ENCODE measurements at regions not wholly inside any gene's neighbourhood (a gene's known extent, or its start where the extent isn't known, plus 50 kb on each side); places are given as distances from the start of the nearest gene placed in this dataset.

DNA sequence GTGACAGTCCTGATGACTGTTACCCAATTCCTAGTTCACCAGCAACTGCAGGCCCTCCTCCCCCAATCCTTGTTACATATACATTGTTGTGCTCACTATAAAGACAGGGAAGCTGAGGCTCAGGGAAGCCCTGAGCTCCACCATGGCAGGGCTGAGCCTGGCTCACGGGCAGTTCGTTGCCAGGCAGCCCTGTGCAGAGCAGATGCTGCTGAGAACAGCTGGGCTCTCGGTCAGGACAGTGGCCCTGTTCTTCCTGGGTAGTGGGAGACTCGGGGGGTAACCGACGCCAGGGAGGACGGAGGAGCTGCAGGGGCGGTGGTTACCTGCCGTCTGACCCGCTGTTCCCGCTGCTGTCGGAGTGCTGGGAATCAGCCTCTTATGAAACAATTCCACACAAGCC lies 80.9 kb upstream of the ZNF469 start:
- Mint-ChIP-seq H3K4me1 (peaks cover 23% of the 10 kb centered on the region), H3K9me3 (peaks cover 4% of the 10 kb centered on the region), H3K27ac (peak overlapping the region; percentile 85), H3K4me3 (no peak overlapping the region), H3K27me3 (ENCODE audit: insufficient read depth, low read depth) (peaks cover 22% of the 10 kb centered on the region), H3K36me3 (no peaks in the 10 kb centered on the region)
- Histone ChIP-seq H3K9me3 (ENCODE audit: low read depth) (no peaks in the 10 kb centered on the region), H3K4me3 (no peak overlapping the region), H3K4me1 (no peaks in the 10 kb centered on the region), H3F3A (ENCODE audit: low read depth) (no peaks in the 10 kb centered on the region), H3K27me3 (no peaks in the 10 kb centered on the region), H3K36me3 (no peaks in the 10 kb centered on the region), H3K4me2 (no peak overlapping the region), H3K79me2 (ENCODE audit: low read depth) (no peaks in the 10 kb centered on the region), H2AFZ (replicated peaks) (no peak overlapping the region), H3K27ac (no peak overlapping the region), H4K20me1 (ENCODE audit: low read depth) (no peaks in the 10 kb centered on the region), H3K9ac (no peak overlapping the region)
- no peak for DNase-seq (ENCODE audit: low spot score)
- no peak for TF ChIP-seq EZH2phosphoT487 (IDR thresholded peaks at IDR 0.05)
- TF ChIP-seq, protein P1, sequence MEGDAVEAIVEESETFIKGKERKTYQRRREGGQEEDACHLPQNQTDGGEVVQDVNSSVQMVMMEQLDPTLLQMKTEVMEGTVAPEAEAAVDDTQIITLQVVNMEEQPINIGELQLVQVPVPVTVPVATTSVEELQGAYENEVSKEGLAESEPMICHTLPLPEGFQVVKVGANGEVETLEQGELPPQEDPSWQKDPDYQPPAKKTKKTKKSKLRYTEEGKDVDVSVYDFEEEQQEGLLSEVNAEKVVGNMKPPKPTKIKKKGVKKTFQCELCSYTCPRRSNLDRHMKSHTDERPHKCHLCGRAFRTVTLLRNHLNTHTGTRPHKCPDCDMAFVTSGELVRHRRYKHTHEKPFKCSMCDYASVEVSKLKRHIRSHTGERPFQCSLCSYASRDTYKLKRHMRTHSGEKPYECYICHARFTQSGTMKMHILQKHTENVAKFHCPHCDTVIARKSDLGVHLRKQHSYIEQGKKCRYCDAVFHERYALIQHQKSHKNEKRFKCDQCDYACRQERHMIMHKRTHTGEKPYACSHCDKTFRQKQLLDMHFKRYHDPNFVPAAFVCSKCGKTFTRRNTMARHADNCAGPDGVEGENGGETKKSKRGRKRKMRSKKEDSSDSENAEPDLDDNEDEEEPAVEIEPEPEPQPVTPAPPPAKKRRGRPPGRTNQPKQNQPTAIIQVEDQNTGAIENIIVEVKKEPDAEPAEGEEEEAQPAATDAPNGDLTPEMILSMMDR (IDR thresholded peaks at IDR 0.05) = no peak
- no peak for TF ChIP-seq EZH2 (IDR thresholded peaks at IDR 0.05)

DNA sequence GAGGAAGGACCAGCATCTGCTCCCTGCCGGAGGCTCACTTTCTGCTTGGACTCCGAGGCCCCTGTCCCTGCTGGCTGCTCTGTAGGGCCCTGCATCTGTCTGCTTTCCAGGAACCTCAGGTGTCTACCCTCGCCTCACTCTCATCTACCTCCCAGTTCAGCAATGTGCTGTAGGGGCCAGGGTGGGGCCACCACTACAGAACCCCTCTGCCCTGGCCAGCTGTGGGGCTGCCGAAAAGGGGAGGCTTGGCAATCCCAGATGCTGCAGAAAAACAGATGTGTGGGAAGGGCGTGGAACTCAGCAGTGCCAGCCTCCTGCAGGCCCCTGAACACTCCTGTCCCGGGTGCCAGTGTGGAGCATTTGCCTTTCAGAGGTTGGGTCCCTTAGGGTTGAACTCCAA lies 80.1 kb upstream of the ZNF469 start:
- Histone ChIP-seq H4K20me1 (ENCODE audit: low read depth) (no peaks in the 10 kb centered on the region), H3K27me3 (no peaks in the 10 kb centered on the region), H3K9me3 (ENCODE audit: low read depth) (no peaks in the 10 kb centered on the region), H3F3A (ENCODE audit: low read depth) (no peaks in the 10 kb centered on the region), H3K4me2 (no peak overlapping the region), H3K9ac (no peak overlapping the region), H3K36me3 (no peaks in the 10 kb centered on the region), H3K4me1 (no peaks in the 10 kb centered on the region), H3K4me3 (no peak overlapping the region), H3K27ac (no peak overlapping the region), H3K79me2 (ENCODE audit: low read depth) (no peaks in the 10 kb centered on the region), H2AFZ (replicated peaks) (no peak overlapping the region)
- peaks cover 22% of the 10 kb centered on the region for H3K4me1 Mint-ChIP-seq
- no peak for DNase-seq (ENCODE audit: low spot score)
- H3K36me3 Mint-ChIP-seq = no peaks in the 10 kb centered on the region
- peaks cover 4% of the 10 kb centered on the region for H3K9me3 Mint-ChIP-seq
- H3K27me3 Mint-ChIP-seq (ENCODE audit: insufficient read depth, low read depth) = peaks cover 22% of the 10 kb centered on the region
- no peak overlapping the region for H3K27ac Mint-ChIP-seq
- no peak overlapping the region for H3K4me3 Mint-ChIP-seq
- TF ChIP-seq EZH2phosphoT487 (IDR thresholded peaks at IDR 0.05) (no peak), EZH2 (IDR thresholded peaks at IDR 0.05) (no peak)
- TF ChIP-seq, protein P1 (IDR thresholded peaks at IDR 0.05) = no peak

DNA sequence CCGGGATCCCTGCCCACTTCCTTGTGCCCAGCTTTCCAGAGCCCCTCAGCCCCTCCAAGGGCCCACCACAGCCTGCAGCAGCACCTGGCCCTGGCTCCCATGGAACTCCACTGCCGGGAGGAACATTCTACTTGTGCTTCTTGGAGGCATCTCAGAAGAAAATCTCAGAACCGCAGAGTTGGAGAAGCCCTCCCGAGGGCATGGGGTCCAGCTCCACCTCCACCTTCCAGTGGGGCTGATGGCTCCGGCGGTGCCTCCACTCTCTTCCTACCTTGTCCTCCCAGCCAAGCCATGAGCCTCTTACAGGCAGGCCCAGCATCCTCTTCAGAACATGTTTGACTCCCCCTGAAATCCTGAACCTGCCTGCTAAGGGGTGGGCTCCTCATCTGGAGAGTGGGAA lies 79.4 kb upstream of the ZNF469 start:
- Histone ChIP-seq H3F3A (ENCODE audit: low read depth) (no peaks in the 10 kb centered on the region), H3K27me3 (no peaks in the 10 kb centered on the region), H3K9me3 (ENCODE audit: low read depth) (no peaks in the 10 kb centered on the region), H3K9ac (no peak overlapping the region), H3K4me2 (no peak overlapping the region), H3K4me3 (no peak overlapping the region), H3K79me2 (ENCODE audit: low read depth) (no peaks in the 10 kb centered on the region), H2AFZ (replicated peaks) (no peak overlapping the region), H3K4me1 (no peaks in the 10 kb centered on the region), H3K27ac (no peak overlapping the region), H4K20me1 (ENCODE audit: low read depth) (no peaks in the 10 kb centered on the region), H3K36me3 (no peaks in the 10 kb centered on the region)
- no peak for TF ChIP-seq EZH2 (IDR thresholded peaks at IDR 0.05)
- H3K4me1 Mint-ChIP-seq = peaks cover 22% of the 10 kb centered on the region
- no peaks in the 10 kb centered on the region for H3K36me3 Mint-ChIP-seq
- DNase-seq (ENCODE audit: low spot score) = no peak
- H3K27ac Mint-ChIP-seq = no peak overlapping the region
- H3K27me3 Mint-ChIP-seq (ENCODE audit: insufficient read depth, low read depth) = peaks cover 23% of the 10 kb centered on the region
- no peak overlapping the region for H3K4me3 Mint-ChIP-seq
- peaks cover 12% of the 10 kb centered on the region for H3K9me3 Mint-ChIP-seq

DNA sequence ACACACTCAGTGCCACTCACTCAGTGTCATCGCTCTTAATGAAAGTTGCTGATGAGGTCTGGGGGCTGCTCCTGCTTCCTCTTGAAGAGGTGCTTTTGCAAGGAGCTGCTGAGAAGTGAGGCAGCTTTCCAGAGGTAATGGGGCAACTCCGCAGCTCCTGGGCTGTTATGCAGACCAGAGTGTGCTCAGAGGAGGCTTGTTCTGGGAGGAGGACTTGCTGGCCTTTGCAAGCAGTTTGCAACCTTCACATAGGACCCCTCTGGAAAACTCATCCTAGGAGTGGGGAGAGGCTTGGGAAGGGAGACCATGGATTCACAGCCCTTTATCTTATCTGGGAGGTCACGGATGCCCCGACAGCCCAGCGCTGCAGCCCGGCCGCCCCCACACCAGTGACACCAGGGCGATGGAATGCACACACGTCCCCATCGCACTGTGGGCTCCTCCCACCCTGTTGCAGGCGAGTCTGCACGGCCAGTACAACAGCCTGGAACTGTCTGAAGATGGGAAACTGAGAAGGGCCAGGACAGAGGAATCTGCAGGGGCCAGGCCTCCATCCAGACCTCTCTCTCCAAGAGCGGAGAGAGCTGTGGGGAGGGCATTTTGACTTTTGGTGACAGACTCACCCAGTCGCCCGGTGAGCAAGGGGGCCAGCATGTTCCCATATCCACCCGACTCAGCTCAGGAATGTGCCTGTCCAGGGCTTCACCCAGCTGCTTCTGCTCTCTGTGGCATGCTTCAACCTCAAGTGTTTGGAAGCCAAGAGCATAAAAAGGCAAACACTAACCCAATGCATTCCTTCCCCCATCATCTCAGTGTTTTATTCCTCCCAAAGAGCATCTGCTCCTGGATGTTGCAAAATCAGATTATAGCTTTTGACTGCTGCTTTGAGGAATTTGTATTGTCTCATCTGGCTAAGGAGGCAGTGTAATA lies 78.6 kb upstream of the ZNF469 start:
- Mint-ChIP-seq H3K36me3 (no peaks in the 10 kb centered on the region), H3K4me3 (no peak overlapping the region), H3K27ac (no peak overlapping the region), H3K4me1 (peaks cover 22% of the 10 kb centered on the region), H3K27me3 (ENCODE audit: insufficient read depth, low read depth) (peaks cover 20% of the 10 kb centered on the region), H3K9me3 (peaks cover 16% of the 10 kb centered on the region)
- Histone ChIP-seq H2AFZ (replicated peaks) (no peak overlapping the region), H4K20me1 (ENCODE audit: low read depth) (no peaks in the 10 kb centered on the region), H3K4me3 (no peak overlapping the region), H3K27me3 (no peaks in the 10 kb centered on the region), H3K9me3 (ENCODE audit: low read depth) (no peaks in the 10 kb centered on the region), H3K4me1 (no peaks in the 10 kb centered on the region), H3K9ac (no peak overlapping the region), H3F3A (ENCODE audit: low read depth) (no peaks in the 10 kb centered on the region), H3K79me2 (ENCODE audit: low read depth) (no peaks in the 10 kb centered on the region), H3K27ac (no peak overlapping the region), H3K36me3 (no peaks in the 10 kb centered on the region), H3K4me2 (no peak overlapping the region)
- TF ChIP-seq, protein P1 (IDR thresholded peaks at IDR 0.05) = no peak
- TF ChIP-seq EZH2 (IDR thresholded peaks at IDR 0.05) (no peak), EZH2phosphoT487 (IDR thresholded peaks at IDR 0.05) (no peak)
- DNase-seq (ENCODE audit: low spot score) = no peak
